ENCODE measurements at regions not wholly inside any gene's neighbourhood (a gene's known extent, or its start where the extent isn't known, plus 50 kb on each side); places are given as distances from the start of the nearest gene placed in this dataset.
A peak's percentile ranks its signal among the peaks of the same experiment; 100 is the strongest.
"Not testable (repeated sequence)": the region's sequence is repeated elsewhere in the genome, so short reads cannot be mapped to it uniquely, and the experiment has no call there.

DNA sequence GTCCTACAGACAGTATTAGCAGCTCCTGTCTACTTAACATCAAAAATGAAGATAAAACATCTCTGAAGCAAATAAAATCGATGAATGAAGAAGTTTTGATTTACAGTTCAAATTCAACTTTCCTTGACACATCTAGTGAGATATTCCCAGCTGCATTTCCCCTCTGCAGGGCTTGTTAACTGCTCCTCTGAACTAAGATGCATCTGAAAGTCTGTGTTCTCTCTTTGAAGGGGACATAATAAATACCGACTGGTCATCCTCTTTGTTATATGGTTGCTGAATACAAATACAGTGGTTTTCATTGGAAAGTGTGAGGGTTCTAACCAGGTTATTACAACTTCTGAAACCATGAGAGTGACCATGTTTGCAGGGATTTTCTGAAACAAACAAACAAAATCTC lies 266.4 kb upstream of the SLC16A7 start:
- Histone ChIP-seq H3K18ac (ENCODE audit: insufficient read length, low read depth, low read length) (no peak overlapping the region), H3K4me1 (ENCODE audit: insufficient read depth, low read length) (peaks cover 7% of the 10 kb centered on the region; the same call in 1 of the 2 replicates), H3K27ac (ENCODE audit: insufficient read length, low read depth, low read length) (peak overlapping the region; percentile 5), H4K5ac (ENCODE audit: insufficient read length, low read depth, low read length) (no peak overlapping the region), H2AFZ (ENCODE audit: low read length) (no peak overlapping the region), H2BK20ac (ENCODE audit: low read depth, low read length, poor library complexity, severe bottlenecking) (no peak overlapping the region), H4K91ac (ENCODE audit: insufficient read length, low read depth, low read length) (no peak overlapping the region), H3K4ac (ENCODE audit: low read depth, low read length) (no peak overlapping the region), H2BK120ac (ENCODE audit: low read depth, low read length, poor library complexity, severe bottlenecking) (no peak overlapping the region), H3K14ac (ENCODE audit: insufficient read depth, low read length) (no peak overlapping the region), H2BK12ac (ENCODE audit: insufficient read length, low read depth, low read length) (no peak overlapping the region), H3K9me3 (ENCODE audit: control insufficient read depth, low read depth, low read length) (no peaks in the 10 kb centered on the region), H3K23me2 (ENCODE audit: insufficient read length, low read depth, low read length, poor library complexity, severe bottlenecking) (no peaks in the 10 kb centered on the region), H3K4me2 (ENCODE audit: insufficient read depth, insufficient read length, low read length) (peak overlapping the region; percentile 12), H2AK5ac (ENCODE audit: insufficient read length, low read length) (no peak overlapping the region), H4K20me1 (ENCODE audit: control insufficient read depth, insufficient read depth, insufficient read length) (no peaks in the 10 kb centered on the region), H3K9ac (ENCODE audit: extremely low read depth, insufficient read length, low read length) (no peak overlapping the region), H2BK5ac (ENCODE audit: insufficient read length, low read length) (no peak overlapping the region), H3K27me3 (ENCODE audit: insufficient read depth, low read length) (no peaks in the 10 kb centered on the region), H3K79me2 (ENCODE audit: insufficient read depth, low read length) (peaks cover 4% of the 10 kb centered on the region; the same call in 1 of the 2 replicates), H2BK15ac (ENCODE audit: low read depth, low read length) (no peak overlapping the region), H3K56ac (ENCODE audit: insufficient read length, low read depth, low read length) (no peak overlapping the region), H3K79me1 (ENCODE audit: insufficient read depth, low read depth, low read length, poor library complexity, severe bottlenecking) (no peaks in the 10 kb centered on the region), H3K23ac (ENCODE audit: insufficient read length, low read depth, low read length) (no peak overlapping the region), H3T11ph (ENCODE audit: low read length) (no peak overlapping the region), H4K8ac (replicated peaks; ENCODE audit: insufficient read length, low read depth, low read length) (no peak overlapping the region)
- peak overlapping the region; percentile 98 to 99 (median 98); a peak in 6 of 7 replicates for H3K27ac Mint-ChIP-seq
- DNase-seq = no peak
- no CpG with 5 or more reads among the region's 2 CpGs for WGBS (ENCODE audit: extremely low coverage, insufficient read length, low lambda C conversion rate)
- H3K36me3 Mint-ChIP-seq (ENCODE audit: insufficient read depth in 1 of 3, low read depth in 3 of 3) = peaks cover 0 to 34% (median 9%) of the 10 kb centered on the region in 3 experiments
- TF ChIP-seq, protein P1, sequence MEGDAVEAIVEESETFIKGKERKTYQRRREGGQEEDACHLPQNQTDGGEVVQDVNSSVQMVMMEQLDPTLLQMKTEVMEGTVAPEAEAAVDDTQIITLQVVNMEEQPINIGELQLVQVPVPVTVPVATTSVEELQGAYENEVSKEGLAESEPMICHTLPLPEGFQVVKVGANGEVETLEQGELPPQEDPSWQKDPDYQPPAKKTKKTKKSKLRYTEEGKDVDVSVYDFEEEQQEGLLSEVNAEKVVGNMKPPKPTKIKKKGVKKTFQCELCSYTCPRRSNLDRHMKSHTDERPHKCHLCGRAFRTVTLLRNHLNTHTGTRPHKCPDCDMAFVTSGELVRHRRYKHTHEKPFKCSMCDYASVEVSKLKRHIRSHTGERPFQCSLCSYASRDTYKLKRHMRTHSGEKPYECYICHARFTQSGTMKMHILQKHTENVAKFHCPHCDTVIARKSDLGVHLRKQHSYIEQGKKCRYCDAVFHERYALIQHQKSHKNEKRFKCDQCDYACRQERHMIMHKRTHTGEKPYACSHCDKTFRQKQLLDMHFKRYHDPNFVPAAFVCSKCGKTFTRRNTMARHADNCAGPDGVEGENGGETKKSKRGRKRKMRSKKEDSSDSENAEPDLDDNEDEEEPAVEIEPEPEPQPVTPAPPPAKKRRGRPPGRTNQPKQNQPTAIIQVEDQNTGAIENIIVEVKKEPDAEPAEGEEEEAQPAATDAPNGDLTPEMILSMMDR (conservative IDR thresholded peaks at IDR 0.05) = no peak
- no peak overlapping the region for H3K4me3 Mint-ChIP-seq
- H3K27me3 Mint-ChIP-seq (ENCODE audit: low read depth) = no peaks in the 10 kb centered on the region; the same call in 1 of the 2 replicates
- peaks cover 0 to 7% of the 10 kb centered on the region in 2 experiments; a peak in 3 of 5 replicates for H3K9me3 Mint-ChIP-seq
- peaks cover 29 to 35% of the 10 kb centered on the region in 2 experiments for H3K4me1 Mint-ChIP-seq

DNA sequence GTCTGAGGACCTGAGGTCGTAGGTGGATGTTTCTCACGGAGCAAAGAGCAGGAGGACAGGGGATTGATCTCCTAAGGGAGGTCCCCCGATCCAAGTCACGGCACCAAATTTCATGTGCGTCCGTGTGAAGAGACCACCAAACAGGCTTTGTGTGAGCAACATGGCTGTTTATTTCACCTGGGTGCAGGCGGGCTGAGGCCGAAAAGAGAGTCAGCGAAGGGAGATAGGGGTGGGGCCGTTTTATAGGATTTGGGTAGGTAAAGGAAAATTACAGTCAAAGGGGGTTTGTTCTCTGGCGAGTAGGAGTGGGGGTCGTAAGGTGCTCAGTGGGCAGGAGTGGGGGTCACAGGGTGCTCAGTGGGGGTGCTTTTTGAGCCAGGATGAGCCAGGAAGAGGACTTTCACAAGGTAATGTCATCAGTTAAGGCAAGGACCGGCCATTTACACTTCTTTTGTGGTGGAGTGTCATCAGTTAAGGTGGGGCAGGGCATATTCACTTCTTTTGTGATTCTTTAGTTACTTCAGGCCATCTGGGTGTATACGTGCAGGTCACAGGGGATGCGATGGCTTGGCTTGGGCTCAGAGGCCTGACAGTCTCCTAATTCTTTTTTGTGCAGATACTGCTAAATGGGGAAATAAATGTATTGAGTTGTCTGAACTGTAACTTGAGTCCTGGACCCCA lies 267.3 kb upstream of the SLC16A7 start:
- Mint-ChIP-seq H3K4me1 (peaks cover 27 to 35% of the 10 kb centered on the region in 2 experiments), H3K27ac (peak overlapping the region; percentile 98 to 99 (median 98)), H3K36me3 (ENCODE audit: insufficient read depth in 1 of 3, low read depth in 3 of 3) (peaks cover 0 to 34% (median 9%) of the 10 kb centered on the region in 3 experiments)
- not testable (repeated sequence) for H3K23ac ChIP-seq (ENCODE audit: insufficient read length, low read depth, low read length); H3K56ac ChIP-seq (ENCODE audit: insufficient read length, low read depth, low read length); H3K18ac ChIP-seq (ENCODE audit: insufficient read length, low read depth, low read length); H3K27me3 Mint-ChIP-seq (ENCODE audit: low read depth); H3K9me3 ChIP-seq (ENCODE audit: control insufficient read depth, low read depth, low read length); H2BK120ac ChIP-seq (ENCODE audit: low read depth, low read length, poor library complexity, severe bottlenecking); H3K4ac ChIP-seq (ENCODE audit: low read depth, low read length); H2AFZ ChIP-seq (ENCODE audit: low read length); H3K14ac ChIP-seq (ENCODE audit: insufficient read depth, low read length); H4K20me1 ChIP-seq (ENCODE audit: control insufficient read depth, insufficient read depth, insufficient read length); H3K4me3 Mint-ChIP-seq; H3T11ph ChIP-seq (ENCODE audit: low read length); H2AK5ac ChIP-seq (ENCODE audit: insufficient read length, low read length); H3K23me2 ChIP-seq (ENCODE audit: insufficient read length, low read depth, low read length, poor library complexity, severe bottlenecking); H4K5ac ChIP-seq (ENCODE audit: insufficient read length, low read depth, low read length); H2BK12ac ChIP-seq (ENCODE audit: insufficient read length, low read depth, low read length); H2BK20ac ChIP-seq (ENCODE audit: low read depth, low read length, poor library complexity, severe bottlenecking); H2BK15ac ChIP-seq (ENCODE audit: low read depth, low read length); H3K79me1 ChIP-seq (ENCODE audit: insufficient read depth, low read depth, low read length, poor library complexity, severe bottlenecking); H4K8ac ChIP-seq (replicated peaks; ENCODE audit: insufficient read length, low read depth, low read length); H3K4me1 ChIP-seq (ENCODE audit: insufficient read depth, low read length); H3K79me2 ChIP-seq (ENCODE audit: insufficient read depth, low read length); H2BK5ac ChIP-seq (ENCODE audit: insufficient read length, low read length); H3K9ac ChIP-seq (ENCODE audit: extremely low read depth, insufficient read length, low read length); H4K91ac ChIP-seq (ENCODE audit: insufficient read length, low read depth, low read length); H3K9me3 Mint-ChIP-seq; H3K4me2 ChIP-seq (ENCODE audit: insufficient read depth, insufficient read length, low read length); H3K27me3 ChIP-seq (ENCODE audit: insufficient read depth, low read length)
- peak overlapping the region; percentile 5 for H3K27ac ChIP-seq (ENCODE audit: insufficient read length, low read depth, low read length)
- peak; percentile 74 for DNase-seq
- no CpG with 5 or more reads among the region's 15 CpGs for WGBS (ENCODE audit: extremely low coverage, insufficient read length, low lambda C conversion rate)
